K562 (cell line): ENCODE measurements at regions not wholly inside any gene's neighbourhood (a gene's known extent, or its start where the extent isn't known, plus 50 kb on each side); places are given as distances from the start of the nearest gene placed in this dataset.

Source experiments
- ATAC-seq: fragments of 200-7000 bp; cut with Tn5 transposase; 3 replicates; pipeline ENCODE4 v1.9.1; 2020; ENCODE audit warnings: moderate library complexity
- BruUV-seq: library from RNA; stranded (reverse); fragments of 400-500 nt; replicated peaks from 2 replicates; lab custom pipeline; 2021; lab: Mats Ljungman, UMichigan
- CTCF ChIA-PET: fragments of 300-600 bp; formaldehyde crosslinking; extraction: SDS; loops from one replicate; lab custom pipeline; 2021; ENCODE audit warnings: low intra/inter-chr PET ratio; lab: Yijun Ruan, JAX
- POLR2A ChIA-PET: fragments of 300-600, 350-650 bp; sonication (Branson Sonifier 250); formaldehyde crosslinking; extraction: SDS; loops from one replicate; lab custom pipeline; 2021; ENCODE audit warnings: antibody characterized with exemption, inconsistent platforms; lab: Yijun Ruan, JAX
- DNase-seq, 4 experiments: peaks; one replicate each; pipeline versions ENCODE4 v3.0.0 to v3.0.0-alpha.2; 2011 to 2018; ENCODE audit warnings: low spot score in 3 of 4, mixed read lengths in 3 of 4; ENCODE audit errors: extremely low read depth in 1 of 4
- FAIRE-seq: peaks from 2 replicates; lab custom pipeline; 2011; peaks lifted over from hg19 to GRCh38; lab: Jason Lieb, UNC
- H2AFZ ChIP-seq: 2 replicates; pipeline ENCODE4 v1.6.0; 2011; ENCODE audit warnings: low read depth, low read length, control low read depth, inconsistent platforms
- H3K27ac ChIP-seq: fragments of 200-600 bp; 3 replicates; pipeline ENCODE4 v1.8.0; 2011; ENCODE audit warnings: low read depth, mild to moderate bottlenecking, control low read depth, inconsistent platforms, low read length, moderate library complexity, mixed read lengths; ENCODE audit errors: extremely low read depth
- H3K27me3 ChIP-seq, 2 experiments: fragments of 300-600 bp in 1 of 2; 2 replicates in 1 of 2; 3 replicates in 1 of 2; pipeline versions ENCODE4 v1.6.0 to v1.8.0; 2011; ENCODE audit warnings: inconsistent platforms in 2 of 2, low read length in 2 of 2, mild to moderate bottlenecking in 1 of 2, mixed read lengths in 1 of 2, moderate library complexity in 1 of 2; ENCODE audit not compliant: control insufficient read depth in 2 of 2, insufficient read depth in 2 of 2
- H3K36me3 ChIP-seq: fragments of 300-600 bp; 3 replicates; pipeline ENCODE4 v1.8.0; 2011; ENCODE audit warnings: mild to moderate bottlenecking, low read length, inconsistent platforms; ENCODE audit not compliant: control insufficient read depth, insufficient read depth
- H3K4me1 ChIP-seq, 2 experiments: fragments of 200-600 bp in 1 of 2; replicated peaks in 1 of 2; 2 replicates in 1 of 2; 3 replicates in 1 of 2; pipeline versions ENCODE4 v1.5.1 to v1.8.0; 2011; ENCODE audit warnings: inconsistent platforms in 2 of 2, low read length in 2 of 2, mild to moderate bottlenecking in 1 of 2, mixed read lengths in 1 of 2, moderate library complexity in 1 of 2; ENCODE audit not compliant: control insufficient read depth in 2 of 2, insufficient read depth in 2 of 2
- H3K4me2 ChIP-seq: 2 replicates; pipeline ENCODE4 v1.6.1; 2011; ENCODE audit warnings: low read length, control low read depth, inconsistent platforms, mixed read lengths; ENCODE audit not compliant: insufficient read depth
- H3K4me3 ChIP-seq: fragments of 200-600 bp; sonication (generic), shearing (Covaris generic); 2 replicates; pipeline ENCODE4 v1.5.1; 2016; ENCODE audit warnings: control low read depth, inconsistent platforms
- H3K79me2 ChIP-seq: fragments of 200-600 bp; 3 replicates; pipeline ENCODE4 v1.8.0; 2011; ENCODE audit warnings: low read length, inconsistent platforms; ENCODE audit not compliant: control insufficient read depth, insufficient read depth
- H3K9ac ChIP-seq, 2 experiments: 2 replicates each; pipeline versions ENCODE4 v1.6.0 to v1.6.1; 2011; ENCODE audit warnings: low read depth in 2 of 2, low read length in 2 of 2, control low read depth in 1 of 2, inconsistent platforms in 1 of 2, mild to moderate bottlenecking in 1 of 2, mixed read lengths in 1 of 2; ENCODE audit not compliant: insufficient read depth in 1 of 2
- H3K9me1 ChIP-seq: one replicate; pipeline ENCODE4 v1.6.0; 2011; ENCODE audit warnings: inconsistent platforms, mild to moderate bottlenecking, low read length, moderate library complexity; ENCODE audit not compliant: control insufficient read depth, insufficient read depth
- H3K9me3 ChIP-seq: replicated peaks from 2 replicates; pipeline ENCODE4 v1.5.1; 2011; ENCODE audit warnings: low read depth, low read length, inconsistent platforms; ENCODE audit not compliant: control insufficient read depth, insufficient read depth
- H4K20me1 ChIP-seq: replicated peaks from 2 replicates; pipeline ENCODE4 v1.6.1; 2011; ENCODE audit warnings: low read length, inconsistent platforms, mixed read lengths; ENCODE audit not compliant: control insufficient read depth, insufficient read depth
- MAFK ChIP-seq: IDR thresholded peaks from 2 replicates; pipeline ENCODE4 v1.6.1; 2011; ENCODE audit warnings: low read length, improper control_type of control experiment
- NFIC ChIP-seq: fragments of 450-650 bp; IDR thresholded peaks from 2 replicates; pipeline ENCODE4 v1.6.1; 2017; ENCODE audit warnings: mild to moderate bottlenecking, inconsistent platforms
- NFIX ChIP-seq: fragments of 250-450 bp; sonication (Bioruptor Pico); IDR thresholded peaks from 2 replicates; pipeline ENCODE4 v1.4.0; 2020; ENCODE audit warnings: low read depth, mild to moderate bottlenecking, moderate library complexity
- POLR3G ChIP-seq: IDR thresholded peaks from 2 replicates; pipeline ENCODE4 v1.6.1; 2011; ENCODE audit not compliant: insufficient read length, insufficient replicate concordance; ENCODE audit errors: extremely low read depth
- STAT6 ChIP-seq: sonication (generic); formaldehyde crosslinking; IDR thresholded peaks from 2 replicates; pipeline ENCODE4 v1.8.1; 2023; ENCODE audit warnings: mild to moderate bottlenecking, missing genetic modification reagents
- ZBTB2 ChIP-seq: fragments of 450-650 bp; IDR thresholded peaks from 2 replicates; pipeline ENCODE4 v1.6.1; 2016; ENCODE audit warnings: antibody characterized with exemption
- ZNF668 ChIP-seq: fragments of 250-450 bp; sonication (Bioruptor Pico); IDR thresholded peaks from 2 replicates; pipeline ENCODE4 v1.8.0; 2022; ENCODE audit warnings: mild to moderate bottlenecking, inconsistent platforms
- WGBS: fragments of 100-300 bp; shearing (Covaris generic); methylation state at CpG from one replicate; pipeline ENCODE4 v1.1.6; 2016; ENCODE audit warnings: low coverage, mixed read lengths; ENCODE audit not compliant: insufficient coverage; ENCODE audit errors: missing lambda C conversion rate; 5-methylcytosine and 5-hydroxymethylcytosine counted together
- in situ Hi-C: fragments of 300-500 bp; cut with MboI; formaldehyde crosslinking; loops from 4 replicates; pipeline ENCODE4 v1.15.0; 2018; ENCODE audit warnings: inconsistent platforms, mixed read lengths
- intact Hi-C: fragments of 100-400 bp; cut with micrococcal nuclease; formaldehyde crosslinking; loops from 2 replicates; pipeline ENCODE4 v1.14.2; 2022
- TF ChIP-seq, protein P1 (sequence below): sonication (generic); formaldehyde crosslinking; IDR thresholded peaks from 2 replicates; pipeline ENCODE4 v1.5.0; 2020; ENCODE audit warnings: missing genetic modification reagents

DNA sequence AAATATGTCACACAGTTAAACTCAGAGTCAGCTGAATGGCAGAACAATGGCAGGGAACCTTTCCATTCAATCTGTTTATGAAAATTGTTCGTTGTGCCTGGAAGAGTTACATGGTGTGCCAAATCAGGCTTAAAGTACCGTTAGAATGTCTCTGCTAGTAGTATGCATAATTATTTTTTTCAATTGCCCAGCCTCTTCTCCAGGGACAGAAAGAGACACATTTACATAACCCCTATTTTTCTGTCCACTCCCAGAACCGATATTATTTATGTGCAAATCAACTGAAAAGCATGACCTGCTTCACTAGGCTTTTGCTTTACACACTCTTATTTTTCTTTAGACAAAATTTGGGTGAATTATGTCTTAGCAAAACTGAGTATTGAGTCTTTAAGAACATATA lies 459.1 kb downstream of the EFNA5 start:
- H3K9me3 ChIP-seq: no peaks in the 10 kb centered on the region
- H3K79me2 ChIP-seq: no peaks in the 10 kb centered on the region
- no peak for FAIRE-seq
- intact Hi-C loops: no loop called here
- H3K4me2 ChIP-seq: no peak overlapping the region
- no TSS peak for BruUV-seq
- H3K9ac ChIP-seq: no peak overlapping the region
- H3K4me1 ChIP-seq: no peaks in the 10 kb centered on the region
- TF ChIP-seq, protein P1, sequence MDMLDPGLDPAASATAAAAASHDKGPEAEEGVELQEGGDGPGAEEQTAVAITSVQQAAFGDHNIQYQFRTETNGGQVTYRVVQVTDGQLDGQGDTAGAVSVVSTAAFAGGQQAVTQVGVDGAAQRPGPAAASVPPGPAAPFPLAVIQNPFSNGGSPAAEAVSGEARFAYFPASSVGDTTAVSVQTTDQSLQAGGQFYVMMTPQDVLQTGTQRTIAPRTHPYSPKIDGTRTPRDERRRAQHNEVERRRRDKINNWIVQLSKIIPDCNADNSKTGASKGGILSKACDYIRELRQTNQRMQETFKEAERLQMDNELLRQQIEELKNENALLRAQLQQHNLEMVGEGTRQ (CRISPR knock-in tag): no peak
- TF ChIP-seq ZBTB2: no peak
- no peak for TF ChIP-seq NFIX
- no peak for TF ChIP-seq MAFK
- TF ChIP-seq STAT6: no peak
- TF ChIP-seq NFIC: no peak
- no peak for TF ChIP-seq ZNF668 (CRISPR knock-in tag)
- TF ChIP-seq POLR3G: no peak
- TF ChIP-seq, all 486 proteins: peak for 0
- ChIA-PET CTCF (no interaction called here), POLR2A (no interaction called here)
- ATAC-seq: no peak
- no peaks in the 10 kb centered on the region for H3K36me3 ChIP-seq
- H2AFZ ChIP-seq: no peak overlapping the region
- 0% methylated on average over 3 of the region's 3 CpGs for WGBS
- no peak overlapping the region for H3K4me3 ChIP-seq
- no peak for DNase-seq
- no peak overlapping the region for H3K27ac ChIP-seq
- in situ Hi-C loops: no loop called here
- H3K27me3 ChIP-seq: no peaks in the 10 kb centered on the region
- H4K20me1 ChIP-seq: no peaks in the 10 kb centered on the region
- no peaks in the 10 kb centered on the region for H3K9me1 ChIP-seq
